ENCODE measurements at regions not wholly inside any gene's neighbourhood (a gene's known extent, or its start where the extent isn't known, plus 50 kb on each side); places are given as distances from the start of the nearest gene placed in this dataset.

DNA sequence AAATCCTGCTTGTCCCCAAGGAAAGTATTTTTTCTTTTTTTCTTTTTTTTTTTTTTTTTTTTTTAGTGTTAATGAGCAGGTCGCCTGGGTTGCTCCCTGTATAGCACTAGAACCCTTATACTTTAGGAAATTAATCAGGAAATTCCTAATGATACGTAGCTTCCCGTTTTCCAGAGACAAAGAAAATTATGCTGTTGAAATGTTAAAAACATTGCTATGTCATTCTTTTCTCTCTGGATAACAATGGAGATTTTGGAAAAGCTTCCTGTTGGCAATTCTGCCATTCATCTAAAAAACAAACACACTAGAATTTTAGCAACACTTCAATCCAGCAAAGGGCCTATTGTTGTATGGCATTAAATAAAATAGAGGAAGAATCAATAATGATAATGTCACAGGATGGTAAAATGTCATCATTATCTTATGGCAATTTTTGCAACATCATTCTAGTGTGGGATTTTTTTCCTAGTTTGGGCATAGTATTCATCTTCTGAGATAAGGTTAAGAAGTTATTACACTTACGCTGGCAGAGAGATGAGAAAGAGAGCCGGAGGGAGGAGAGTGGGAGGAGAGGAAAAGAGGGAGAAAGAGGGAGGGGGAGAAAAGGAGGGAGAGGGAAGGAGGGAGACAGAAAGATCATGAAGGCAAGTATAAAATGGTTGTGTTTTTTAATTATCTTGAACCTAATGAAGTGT is 315.8 kb upstream of the PDE4D start:
- no peaks in the 10 kb centered on the region for H3K9me3 Mint-ChIP-seq (ENCODE audit: unreplicated experiment)
- H3K4me3 Mint-ChIP-seq (ENCODE audit: unreplicated experiment), result no peak overlapping the region

DNA sequence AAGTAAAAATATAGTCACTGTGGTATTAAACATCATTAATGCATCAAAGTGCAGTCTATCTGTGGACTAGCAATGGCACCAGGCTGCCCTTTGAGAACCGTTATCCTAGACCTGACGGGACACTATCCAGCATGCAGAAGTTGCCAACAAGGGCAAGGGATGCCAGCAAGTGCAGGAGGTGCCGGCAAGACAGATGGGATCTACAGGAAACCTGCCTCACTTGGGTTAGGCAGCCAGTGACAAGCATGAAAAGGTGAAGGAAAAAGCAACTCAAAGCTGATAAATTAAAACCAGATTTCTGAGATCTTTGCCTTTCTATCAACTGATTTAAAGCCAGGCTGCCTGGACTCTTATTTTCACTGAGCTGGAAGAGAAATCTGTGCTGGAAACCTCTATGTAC is 315.2 kb upstream of the PDE4D start:
- no peak for DNase-seq
- Mint-ChIP-seq H3K4me1 (ENCODE audit: low read depth, unreplicated experiment) (peaks cover 4% of the 10 kb centered on the region), H3K9me3 (ENCODE audit: unreplicated experiment) (no peaks in the 10 kb centered on the region), H3K27me3 (ENCODE audit: unreplicated experiment) (no peaks in the 10 kb centered on the region), H3K36me3 (ENCODE audit: unreplicated experiment) (no peaks in the 10 kb centered on the region), H3K27ac (ENCODE audit: unreplicated experiment) (no peak overlapping the region), H3K4me3 (ENCODE audit: unreplicated experiment) (no peak overlapping the region)
- TF ChIP-seq, protein P1, sequence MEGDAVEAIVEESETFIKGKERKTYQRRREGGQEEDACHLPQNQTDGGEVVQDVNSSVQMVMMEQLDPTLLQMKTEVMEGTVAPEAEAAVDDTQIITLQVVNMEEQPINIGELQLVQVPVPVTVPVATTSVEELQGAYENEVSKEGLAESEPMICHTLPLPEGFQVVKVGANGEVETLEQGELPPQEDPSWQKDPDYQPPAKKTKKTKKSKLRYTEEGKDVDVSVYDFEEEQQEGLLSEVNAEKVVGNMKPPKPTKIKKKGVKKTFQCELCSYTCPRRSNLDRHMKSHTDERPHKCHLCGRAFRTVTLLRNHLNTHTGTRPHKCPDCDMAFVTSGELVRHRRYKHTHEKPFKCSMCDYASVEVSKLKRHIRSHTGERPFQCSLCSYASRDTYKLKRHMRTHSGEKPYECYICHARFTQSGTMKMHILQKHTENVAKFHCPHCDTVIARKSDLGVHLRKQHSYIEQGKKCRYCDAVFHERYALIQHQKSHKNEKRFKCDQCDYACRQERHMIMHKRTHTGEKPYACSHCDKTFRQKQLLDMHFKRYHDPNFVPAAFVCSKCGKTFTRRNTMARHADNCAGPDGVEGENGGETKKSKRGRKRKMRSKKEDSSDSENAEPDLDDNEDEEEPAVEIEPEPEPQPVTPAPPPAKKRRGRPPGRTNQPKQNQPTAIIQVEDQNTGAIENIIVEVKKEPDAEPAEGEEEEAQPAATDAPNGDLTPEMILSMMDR (IDR thresholded peaks at IDR 0.05; ENCODE audit: partially characterized antibody, unreplicated experiment), result no peak

More for the DNA sequence above, 315.8 kb upstream of the PDE4D start:
- Mint-ChIP-seq H3K36me3 (ENCODE audit: unreplicated experiment) (no peaks in the 10 kb centered on the region), H3K27ac (ENCODE audit: unreplicated experiment) (no peak overlapping the region), H3K27me3 (ENCODE audit: unreplicated experiment) (peaks cover 2% of the 10 kb centered on the region), H3K4me1 (ENCODE audit: low read depth, unreplicated experiment) (peaks cover 4% of the 10 kb centered on the region)
- TF ChIP-seq, protein P1 (IDR thresholded peaks at IDR 0.05; ENCODE audit: partially characterized antibody, unreplicated experiment), result no peak
- no peak for DNase-seq

DNA sequence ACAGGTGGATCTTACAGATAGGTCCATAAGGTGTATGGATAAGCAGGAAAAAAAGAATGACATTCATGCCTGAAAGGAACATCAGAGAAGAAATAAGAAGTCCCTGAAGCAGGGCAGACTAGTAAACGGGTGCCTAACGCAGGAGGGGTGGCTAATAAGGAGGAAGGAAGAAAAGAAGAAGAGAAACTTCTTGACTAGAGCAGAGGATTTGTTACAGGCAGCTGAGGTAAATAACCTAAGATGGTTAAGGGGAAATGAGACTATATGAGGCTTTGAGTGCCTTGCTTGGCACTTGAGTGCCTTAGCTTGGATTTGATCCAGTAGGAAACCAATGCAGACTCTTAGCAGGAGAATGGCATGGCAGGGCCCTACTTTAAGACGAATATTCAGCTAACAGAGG is 313.5 kb upstream of the PDE4D start:
- H3K27ac Mint-ChIP-seq (ENCODE audit: unreplicated experiment), result no peak overlapping the region
- H3K9me3 Mint-ChIP-seq (ENCODE audit: unreplicated experiment), result no peaks in the 10 kb centered on the region
- H3K4me1 Mint-ChIP-seq (ENCODE audit: low read depth, unreplicated experiment), result peaks cover 4% of the 10 kb centered on the region
- no peaks in the 10 kb centered on the region for H3K27me3 Mint-ChIP-seq (ENCODE audit: unreplicated experiment)
- DNase-seq, result no peak
- TF ChIP-seq, protein P1 (IDR thresholded peaks at IDR 0.05; ENCODE audit: partially characterized antibody, unreplicated experiment), result no peak
- H3K36me3 Mint-ChIP-seq (ENCODE audit: unreplicated experiment), result no peaks in the 10 kb centered on the region
- H3K4me3 Mint-ChIP-seq (ENCODE audit: unreplicated experiment), result no peak overlapping the region

DNA sequence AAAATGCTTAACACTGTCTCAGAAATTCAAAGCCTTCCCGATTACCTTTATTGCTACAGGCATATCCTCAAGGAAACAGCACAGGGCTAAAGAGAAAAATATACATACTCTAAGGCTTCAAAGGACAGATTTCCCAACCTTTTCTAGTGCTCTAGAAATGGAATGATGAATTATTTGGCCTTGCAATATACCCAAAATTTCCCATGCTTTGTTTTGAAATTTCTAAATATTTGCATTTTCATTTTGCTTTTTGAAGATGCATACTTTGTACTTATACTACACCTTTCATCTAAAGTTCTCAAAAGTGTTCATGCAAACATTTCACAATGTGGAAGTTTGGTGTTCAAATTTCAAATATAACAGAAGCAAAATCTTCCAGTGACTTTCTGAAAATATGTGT is 312.7 kb upstream of the PDE4D start:
- no peaks in the 10 kb centered on the region for H3K36me3 Mint-ChIP-seq (ENCODE audit: unreplicated experiment)
- H3K9me3 Mint-ChIP-seq (ENCODE audit: unreplicated experiment), result no peaks in the 10 kb centered on the region
- H3K27ac Mint-ChIP-seq (ENCODE audit: unreplicated experiment), result no peak overlapping the region
- peaks cover 4% of the 10 kb centered on the region for H3K4me1 Mint-ChIP-seq (ENCODE audit: low read depth, unreplicated experiment)
- DNase-seq, result no peak
- TF ChIP-seq, protein P1 (IDR thresholded peaks at IDR 0.05; ENCODE audit: partially characterized antibody, unreplicated experiment), result no peak
- no peak overlapping the region for H3K4me3 Mint-ChIP-seq (ENCODE audit: unreplicated experiment)
- no peaks in the 10 kb centered on the region for H3K27me3 Mint-ChIP-seq (ENCODE audit: unreplicated experiment)

DNA sequence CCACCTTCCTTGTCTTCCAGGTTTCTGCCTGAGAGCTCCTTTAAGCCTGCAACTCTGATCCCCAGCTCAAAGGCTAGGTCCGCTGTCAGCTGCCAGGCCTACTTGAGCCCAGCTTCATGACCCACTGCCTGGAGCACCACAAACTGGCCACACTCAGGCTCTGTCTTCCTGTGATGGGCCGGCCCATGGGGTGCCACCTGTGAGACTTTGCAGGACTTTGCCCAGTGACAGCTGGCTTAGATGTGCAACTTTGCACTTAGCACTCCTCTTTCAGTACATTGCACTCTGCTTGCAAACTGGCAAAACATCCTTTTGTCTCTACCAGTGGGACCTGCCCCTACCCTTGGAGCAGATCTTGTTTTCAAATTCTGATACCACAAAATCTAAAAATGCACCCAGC is 311.5 kb upstream of the PDE4D start:
- no peak overlapping the region for H3K27ac Mint-ChIP-seq (ENCODE audit: unreplicated experiment)
- no peak overlapping the region for H3K4me3 Mint-ChIP-seq (ENCODE audit: unreplicated experiment)
- peaks cover 4% of the 10 kb centered on the region for H3K4me1 Mint-ChIP-seq (ENCODE audit: low read depth, unreplicated experiment)
- H3K9me3 Mint-ChIP-seq (ENCODE audit: unreplicated experiment), result no peaks in the 10 kb centered on the region
- no peaks in the 10 kb centered on the region for H3K36me3 Mint-ChIP-seq (ENCODE audit: unreplicated experiment)
- DNase-seq, result no peak
- TF ChIP-seq, protein P1 (IDR thresholded peaks at IDR 0.05; ENCODE audit: partially characterized antibody, unreplicated experiment), result no peak
- H3K27me3 Mint-ChIP-seq (ENCODE audit: unreplicated experiment), result no peaks in the 10 kb centered on the region

Measured in glutamatergic neuron (in vitro differentiated cells).